Prostate gland (tissue), 2 donors: ENCODE measurements at regions not wholly inside any gene's neighbourhood (a gene's known extent, or its start where the extent isn't known, plus 50 kb on each side); places are given as distances from the start of the nearest gene placed in this dataset.

Experiments used
- CTCF ChIP-seq, 4 experiments: fragments of 200-600 bp in 2 of 4; fragments of 450-650 bp in 2 of 4; sonication (generic) in 2 of 4; IDR thresholded peaks; 1 replicate in 3 of 4; 2 replicates in 1 of 4; pipeline ENCODE4 v1.5.1; 2016 to 2019; ENCODE audit warnings: antibody characterized with exemption in 4 of 4, mild to moderate bottlenecking in 2 of 4, moderate library complexity in 2 of 4
- POLR2A ChIP-seq: fragments of 450-650 bp; IDR thresholded peaks from one replicate; pipeline ENCODE4 v1.6.1; 2016; ENCODE audit warnings: antibody characterized with exemption, mild to moderate bottlenecking
- POLR2AphosphoS5 ChIP-seq: sonication (generic); formaldehyde crosslinking; IDR thresholded peaks from one replicate; pipeline ENCODE4 v1.6.1; 2017; ENCODE audit warnings: antibody characterized with exemption

GRCh38 chr18:72613534-72613930 is 69.4 kb upstream of the CBLN2 start:
- TF ChIP-seq CTCF (IDR thresholded peaks at IDR 0.05) (no peak), POLR2AphosphoS5 (no peak), POLR2A (no peak)
